GM04504 (cell line): ENCODE measurements at regions not wholly inside any gene's neighbourhood (a gene's known extent, or its start where the extent isn't known, plus 50 kb on each side); places are given as distances from the start of the nearest gene placed in this dataset.
"Not testable (repeated sequence)": the region's sequence is repeated elsewhere in the genome, so short reads cannot be mapped to it uniquely, and the experiment has no call there.

Experiments
- DNase-seq: peaks from one replicate; pipeline ENCODE4 v3.0.0-alpha.2; 2012; ENCODE audit warnings: low read depth

- DNase-seq: no peak
These were observed 127.9 kb upstream of the NOL4 start for GRCh38 chr18:34352385-34353163.

- no peak for DNase-seq
These were observed 129.6 kb upstream of the NOL4 start for GRCh38 chr18:34354351-34354750.

- DNase-seq: no peak
These were observed 133.3 kb upstream of the NOL4 start for GRCh38 chr18:34357944-34358580.

GRCh38 chr18:34358923-34359322 lies 134.2 kb upstream of the NOL4 start:
- DNase-seq: no peak

- DNase-seq: no peak
These were observed 140.0 kb upstream of the NOL4 start for GRCh38 chr18:34364699-34365098.

GRCh38 chr18:34370704-34371395 lies 146.1 kb upstream of the NOL4 start:
- DNase-seq: no peak

GRCh38 chr18:34380326-34380725 lies 155.6 kb upstream of the NOL4 start:
- no peak for DNase-seq

GRCh38 chr18:34385311-34385710 lies 160.6 kb upstream of the NOL4 start:
- no peak for DNase-seq

- DNase-seq: no peak
These were observed 162.1 kb upstream of the NOL4 start for GRCh38 chr18:34386803-34387202.

GRCh38 chr18:34397286-34397896 lies 172.7 kb upstream of the NOL4 start:
- DNase-seq: no peak

- no peak for DNase-seq
These were observed 175.2 kb upstream of the NOL4 start for GRCh38 chr18:34399892-34400291.

GRCh38 chr18:34400834-34401233 lies 176.1 kb upstream of the NOL4 start:
- DNase-seq: no peak

GRCh38 chr18:34401775-34402174 lies 177.1 kb upstream of the NOL4 start:
- no peak for DNase-seq

- not testable (repeated sequence) for DNase-seq
These were observed 182.8 kb upstream of the NOL4 start for GRCh38 chr18:34407471-34407870.

GRCh38 chr18:34411952-34412351 lies 187.2 kb upstream of the NOL4 start:
- DNase-seq: no peak

GRCh38 chr18:34431042-34431441 lies 206.3 kb upstream of the NOL4 start:
- no peak for DNase-seq

GRCh38 chr18:34444622-34445021 lies 219.9 kb upstream of the NOL4 start:
- DNase-seq: no peak

- no peak for DNase-seq
These were observed 223.9 kb upstream of the NOL4 start for GRCh38 chr18:34448662-34449061.

GRCh38 chr18:34457761-34458160 lies 233.0 kb upstream of the NOL4 start:
- DNase-seq: no peak

- no peak for DNase-seq
These were observed 233.8 kb upstream of the NOL4 start for GRCh38 chr18:34458410-34458977.

GRCh38 chr18:34461266-34461665 lies 236.6 kb upstream of the NOL4 start:
- DNase-seq: no peak

- DNase-seq: no peak
These were observed 242.3 kb upstream of the NOL4 start for GRCh38 chr18:34467058-34467457.
